Pancreas (tissue), 10 donors: ENCODE measurements at regions not wholly inside any gene's neighbourhood (a gene's known extent, or its start where the extent isn't known, plus 50 kb on each side); places are given as distances from the start of the nearest gene placed in this dataset.
"Not testable (repeated sequence)": the region's sequence is repeated elsewhere in the genome, so short reads cannot be mapped to it uniquely, and the experiment has no call there.

Source experiments
- ATAC-seq, 4 donors: fragments of 200-7000 bp; cut with Tn5 transposase; one replicate each; pipeline versions ENCODE4 v1.8.0 to v1.9.1; 2020; ENCODE audit warnings: mild to moderate bottlenecking in 4 of 4, moderate library complexity in 4 of 4
- DNase-seq, 6 donors: peaks; one replicate each; pipeline ENCODE4 v3.0.0-alpha.2; 2020
- FAIRE-seq: peaks from 2 replicates; lab custom pipeline; 2012; peaks lifted over from hg19 to GRCh38; lab: Jason Lieb, UNC
- H3K27ac ChIP-seq, 4 donors: fragments of 200-600 bp; sonication (generic); 1 replicate in 3 of 4; 2 replicates in 1 of 4; pipeline versions ENCODE4 v1.5.0 to v1.8.0; 2020
- H3K27me3 ChIP-seq, 4 donors: fragments of 200-600 bp; one replicate each; pipeline ENCODE4 v1.8.0; 2021
- H3K36me3 ChIP-seq, 3 donors: fragments of 200-600 bp; sonication (generic) in 1 of 3; one replicate each; pipeline versions ENCODE4 v1.5.0 to v1.8.0; 2020 to 2021
- H3K4me1 ChIP-seq, 3 donors: fragments of 200-600 bp; one replicate each; pipeline ENCODE4 v1.8.0; 2021
- H3K4me3 ChIP-seq, 4 donors: fragments of 200-600 bp; sonication (generic) in 2 of 4; one replicate each; pipeline versions ENCODE4 v1.5.0 to v1.8.0; 2020 to 2021
- H3K9me3 ChIP-seq, 4 donors: fragments of 200-600 bp; one replicate each; pipeline ENCODE4 v1.8.0; 2021
- CTCF ChIP-seq, 4 donors: fragments of 200-600 bp; sonication (generic) in 3 of 4; IDR thresholded peaks; one replicate each; pipeline versions ENCODE4 v1.5.0 to v1.8.0; 2021; ENCODE audit warnings: antibody characterized with exemption in 4 of 4
- WGBS, 2 donors: extraction: QIAGEN DNeasy Blood & Tissue Kit; methylation state at CpG; one replicate each; pipeline ENCODE4 v1.1.7; 2013; 5-methylcytosine and 5-hydroxymethylcytosine counted together
- intact Hi-C, 3 donors: fragments of 100-400 bp; cut with DNase I; formaldehyde crosslinking; loops; one replicate each; pipeline versions ENCODE4 v1.11.1 to v1.14.2; 2022
- donor health status: healthy with polysubstance abuse.
- donor health status: DM: no; HTN: no; CAD: no; lungs with moderate emphysema.
- donor health status: DM: no; HTN: no; CAD: no.
- donor health status: control.
- donor health status: control.
- donor health status: Bipolar disorder and iron deficiency.
- donor health status: DM: yes; HTN: yes; CAD: no.
- donor health status: DM: no; HTN: no; CAD: no.
- donor health status: DM: no; HTN: no; CAD: no.
- donor health status: DM: yes; HTN: yes; CAD: no.

DNA sequence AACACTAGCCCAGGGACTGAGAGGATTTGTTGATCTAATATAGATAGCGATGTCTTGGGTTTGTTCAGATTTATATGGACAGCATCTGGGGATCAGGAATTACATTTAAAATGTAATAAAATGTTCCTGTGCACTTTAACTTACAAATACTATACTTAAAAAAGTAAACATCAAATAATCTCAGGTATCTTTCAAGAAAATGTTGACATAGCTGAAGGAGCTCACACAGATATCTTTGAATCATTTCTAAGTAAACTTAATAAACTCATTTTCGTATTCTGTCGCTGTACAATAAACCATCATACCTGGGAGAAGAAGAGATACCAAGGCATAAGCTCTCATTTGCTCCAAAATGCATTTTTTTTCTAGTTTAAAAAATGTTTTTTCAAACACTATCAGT, 557.5 kb upstream of the NR2F2 start:
- H3K27me3 ChIP-seq, result peaks cover 0 to 7% (median 0%) of the 10 kb centered on the region in 4 donors
- intact Hi-C loops, result no loop called here

DNA sequence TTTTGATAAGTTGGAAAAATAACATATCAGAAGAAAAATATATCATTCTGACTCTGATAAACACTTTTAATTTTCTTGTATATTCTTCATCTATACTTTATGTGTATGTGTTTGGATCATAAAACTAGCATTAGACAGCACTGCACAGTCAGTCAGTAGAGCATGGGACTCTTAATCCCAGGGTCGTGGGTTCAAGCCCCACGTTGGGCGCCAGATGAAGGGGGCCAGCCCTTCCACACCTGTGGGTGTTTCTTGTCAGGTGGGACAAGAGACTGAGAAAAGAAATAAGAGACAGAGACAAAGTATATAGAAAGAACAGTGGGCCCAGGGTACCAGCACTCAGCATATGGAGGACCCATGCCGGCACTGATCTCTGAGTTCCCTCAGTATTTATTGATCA, 546.0 kb upstream of the NR2F2 start:
- no peak for ATAC-seq
- Histone ChIP-seq H3K36me3 (no peaks in the 10 kb centered on the region), H3K27me3 (no peaks in the 10 kb centered on the region), H3K4me3 (no peak overlapping the region), H3K27ac (no peak overlapping the region), H3K4me1 (no peaks in the 10 kb centered on the region), H3K9me3 (peaks cover 0 to 5% (median 0%) of the 10 kb centered on the region in 4 donors)
- TF ChIP-seq CTCF (IDR thresholded peaks at IDR 0.05), result no peak
- WGBS, 2 donors, result 66 to 85% methylated on average over 4 of the region's 4 CpGs
- FAIRE-seq, result no peak
- intact Hi-C loops, result no loop called here
- no peak for DNase-seq

More for the DNA sequence above, 557.5 kb upstream of the NR2F2 start:
- FAIRE-seq, result no peak
- Histone ChIP-seq H3K4me1 (no peaks in the 10 kb centered on the region), H3K36me3 (no peaks in the 10 kb centered on the region), H3K9me3 (no peaks in the 10 kb centered on the region), H3K27ac (no peak overlapping the region), H3K4me3 (no peak overlapping the region)
- TF ChIP-seq CTCF (IDR thresholded peaks at IDR 0.05), result no peak
- 53 to 63% methylated on average over 3 of the region's 3 CpGs for WGBS, 2 donors
- DNase-seq, result no peak
- ATAC-seq, result no peak

DNA sequence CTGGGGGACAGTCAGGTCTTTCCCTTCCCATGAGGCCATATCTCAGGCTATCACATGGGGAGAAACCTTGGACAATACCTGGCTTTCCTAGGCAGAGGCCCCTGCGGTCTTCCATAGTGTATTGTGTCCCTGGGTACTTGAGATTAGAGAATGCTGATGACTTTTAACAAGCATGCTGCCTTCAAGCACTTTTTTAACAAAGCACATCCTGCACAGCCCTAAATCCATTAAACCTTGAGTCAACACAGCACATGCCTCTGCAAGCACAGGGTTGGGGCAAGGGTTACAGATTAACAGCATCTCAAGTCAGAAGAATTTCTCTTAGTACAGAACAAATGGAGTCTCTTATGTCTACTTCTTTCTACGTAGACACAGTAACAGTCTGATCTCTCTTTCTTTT, 545.2 kb upstream of the NR2F2 start:
- H3K4me1 ChIP-seq, H3K4me3 ChIP-seq, H3K36me3 ChIP-seq, ATAC-seq, FAIRE-seq, DNase-seq, H3K9me3 ChIP-seq, intact Hi-C loops, H3K27ac ChIP-seq, H3K27me3 ChIP-seq: not testable (repeated sequence)
- WGBS, 2 donors, result 37 to 50% methylated on average over 2 of the region's 2 CpGs

GRCh38 chr15:95793231-95793630, 537.3 kb upstream of the NR2F2 start:
- FAIRE-seq (no peak), ATAC-seq (no peak), DNase-seq (no peak)
- Histone ChIP-seq H3K4me3 (no peak overlapping the region), H3K27ac (no peak overlapping the region), H3K4me1 (no peaks in the 10 kb centered on the region), H3K36me3 (no peaks in the 10 kb centered on the region), H3K9me3 (no peaks in the 10 kb centered on the region), H3K27me3 (no peaks in the 10 kb centered on the region)
- 64 to 77% methylated on average over 2 of the region's 2 CpGs for WGBS, 2 donors
- intact Hi-C loops, result no loop called here
- no peak for TF ChIP-seq CTCF (IDR thresholded peaks at IDR 0.05)

GRCh38 chr15:95795386-95795785, 535.1 kb upstream of the NR2F2 start:
- FAIRE-seq (no peak), DNase-seq (no peak), ATAC-seq (no peak)
- intact Hi-C loops, result no loop called here
- no peak overlapping the region for H3K4me3 ChIP-seq
- no peaks in the 10 kb centered on the region for H3K4me1 ChIP-seq
- no peaks in the 10 kb centered on the region for H3K36me3 ChIP-seq
- no peak overlapping the region for H3K27ac ChIP-seq
- no peaks in the 10 kb centered on the region for H3K27me3 ChIP-seq
- 44 to 59% methylated on average over 1 of the region's 1 CpG for WGBS, 2 donors
- TF ChIP-seq CTCF (IDR thresholded peaks at IDR 0.05), result no peak
- no peaks in the 10 kb centered on the region for H3K9me3 ChIP-seq
